GM23248 (cell line): ENCODE measurements at regions not wholly inside any gene's neighbourhood (a gene's known extent, or its start where the extent isn't known, plus 50 kb on each side); places are given as distances from the start of the nearest gene placed in this dataset.
"Not testable (repeated sequence)": the region's sequence is repeated elsewhere in the genome, so short reads cannot be mapped to it uniquely, and the experiment has no call there.

Experiments used
- DNase-seq: peaks from one replicate; pipeline ENCODE4 v3.0.0-alpha.2; 2015
- H2AFZ ChIP-seq: fragments of 200-600 bp; sonication (generic); 2 replicates; pipeline ENCODE4 v1.6.1; 2016; ENCODE audit warnings: antibody characterized with exemption
- H3F3A ChIP-seq: fragments of 200-600 bp; sonication (generic); 2 replicates; pipeline ENCODE4 v1.6.1; 2016; ENCODE audit warnings: mild to moderate bottlenecking, antibody characterized with exemption, mixed run types; ENCODE audit not compliant: insufficient read depth
- H3K27ac ChIP-seq: fragments of 200-600 bp; sonication (generic); 2 replicates; pipeline ENCODE4 v1.5.1; 2016; ENCODE audit warnings: mild to moderate bottlenecking
- H3K27me3 ChIP-seq: fragments of 200-600 bp; sonication (generic); replicated peaks from 2 replicates; pipeline ENCODE4 v1.6.1; 2016; ENCODE audit warnings: mild to moderate bottlenecking; ENCODE audit not compliant: insufficient read depth
- H3K36me3 ChIP-seq: fragments of 200-600 bp; sonication (generic); 2 replicates; pipeline ENCODE4 v1.6.1; 2016; ENCODE audit warnings: low read depth, mild to moderate bottlenecking
- H3K4me1 ChIP-seq: fragments of 200-600 bp; sonication (generic); 2 replicates; pipeline ENCODE4 v1.6.1; 2016; ENCODE audit warnings: mild to moderate bottlenecking; ENCODE audit not compliant: insufficient read depth
- H3K4me2 ChIP-seq: fragments of 200-600 bp; sonication (generic); one replicate; pipeline ENCODE4 v1.6.1; 2016; ENCODE audit warnings: mild to moderate bottlenecking; ENCODE audit not compliant: unreplicated experiment
- H3K4me3 ChIP-seq: fragments of 200-600 bp; sonication (generic); 2 replicates; pipeline ENCODE4 v1.5.1; 2016; ENCODE audit warnings: mild to moderate bottlenecking
- H3K79me2 ChIP-seq: fragments of 200-600 bp; sonication (generic); 2 replicates; pipeline ENCODE4 v1.6.1; 2016; ENCODE audit warnings: mild to moderate bottlenecking; ENCODE audit not compliant: insufficient read depth
- H3K9ac ChIP-seq: fragments of 200-600 bp; sonication (generic); 2 replicates; pipeline ENCODE4 v1.6.1; 2016; ENCODE audit warnings: mild to moderate bottlenecking
- H3K9me2 ChIP-seq: fragments of 200-600 bp; sonication (generic); 2 replicates; pipeline ENCODE4 v1.6.1; 2016; ENCODE audit warnings: mixed run types, mild to moderate bottlenecking, moderate library complexity; ENCODE audit not compliant: insufficient read depth
- H3K9me3 ChIP-seq: fragments of 200-600 bp; sonication (generic); one replicate; pipeline ENCODE4 v1.6.1; 2017; ENCODE audit warnings: low read depth
- H4K20me1 ChIP-seq: fragments of 200-600 bp; sonication (generic); 2 replicates; pipeline ENCODE4 v1.6.0; 2016; ENCODE audit not compliant: insufficient read depth
- EZH2 ChIP-seq: fragments of 200-600 bp; sonication (generic); IDR thresholded peaks from 2 replicates; pipeline ENCODE4 v1.6.1; 2018; ENCODE audit warnings: antibody characterized with exemption, mild to moderate bottlenecking; ENCODE audit not compliant: insufficient read depth, poor library complexity, severe bottlenecking
- EZH2phosphoT487 ChIP-seq: fragments of 200-600 bp; sonication (generic); IDR thresholded peaks from 2 replicates; pipeline ENCODE4 v1.6.1; 2018; ENCODE audit warnings: antibody characterized with exemption, moderate library complexity, mild to moderate bottlenecking, low read depth; ENCODE audit not compliant: insufficient read depth
- WGBS, 2 experiments: methylation state at CpG; one replicate each; pipeline ENCODE4 v1.1.6; 2015 to 2017; ENCODE audit warnings: low lambda C conversion rate in 2 of 2, low coverage in 1 of 2; ENCODE audit errors: missing lambda C conversion rate in 2 of 2; 5-methylcytosine and 5-hydroxymethylcytosine counted together
- in situ Hi-C: fragments of 300-500 bp; cut with MboI; formaldehyde crosslinking; loops from 2 replicates; pipeline ENCODE4 v1.15.0; 2020

- Histone ChIP-seq H2AFZ (no peak overlapping the region), H3K4me3 (no peak overlapping the region), H3K36me3 (no peaks in the 10 kb centered on the region), H3K27ac (no peak overlapping the region), H3K27me3 (peaks cover 3% of the 10 kb centered on the region; the same call in 1 of the 2 replicates), H3K4me1 (no peaks in the 10 kb centered on the region), H3K9me2 (no peaks in the 10 kb centered on the region), H4K20me1 (no peaks in the 10 kb centered on the region), H3K9me3 (no peaks in the 10 kb centered on the region), H3F3A (no peaks in the 10 kb centered on the region), H3K4me2 (no peak overlapping the region), H3K9ac (no peak overlapping the region), H3K79me2 (no peaks in the 10 kb centered on the region)
- no peak for DNase-seq
- TF ChIP-seq EZH2, result no peak
- TF ChIP-seq EZH2phosphoT487, result no peak
- in situ Hi-C loops, result no loop called here
- WGBS, 2 experiments, result 37 to 45% methylated on average over 7 of the region's 7 CpGs
These were observed 204.4 kb downstream of the FAM43A start for GRCh38 chr3:194890091-194890490.

DNA sequence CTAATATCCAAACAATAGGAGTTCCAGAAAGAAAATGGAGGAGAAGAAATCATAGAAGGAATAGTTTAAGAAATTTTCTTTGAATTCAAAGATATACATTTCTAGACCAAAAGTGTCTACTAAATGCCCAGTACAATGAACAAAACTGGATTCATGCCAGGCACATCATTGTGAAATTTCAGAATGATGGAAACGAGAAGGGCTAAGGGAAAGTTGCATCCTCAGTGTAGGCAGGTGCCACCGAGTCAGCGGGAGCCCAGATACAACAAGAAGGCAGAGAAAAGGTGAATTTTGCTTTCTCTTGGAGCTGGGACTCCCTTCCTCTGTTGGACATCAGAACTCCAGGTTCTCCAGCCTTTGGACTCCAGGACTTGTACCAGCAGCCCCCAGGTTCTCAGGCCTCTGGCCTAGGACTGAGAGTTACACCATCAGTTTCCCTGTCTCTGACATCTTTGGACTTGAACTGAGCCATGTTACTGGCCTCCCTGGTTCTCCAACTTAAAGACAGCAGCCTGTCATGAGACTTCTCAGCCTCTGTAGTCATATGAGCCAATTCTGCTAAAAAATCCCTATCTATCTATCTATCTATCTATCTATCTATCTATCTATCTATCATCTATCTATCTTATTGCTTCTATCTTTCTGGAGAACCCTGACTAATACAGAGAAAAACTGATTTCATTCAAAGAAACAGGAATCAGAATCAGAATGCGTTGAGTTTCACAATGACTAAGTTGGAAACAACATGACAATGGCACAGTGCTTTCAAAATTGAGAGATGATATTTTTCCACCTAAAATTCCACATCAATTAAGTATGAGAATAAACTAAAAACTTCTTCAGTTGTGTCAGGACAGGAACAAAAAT is 207.7 kb downstream of the FAM43A start:
- Histone ChIP-seq H3K4me2 (no peak overlapping the region), H3F3A (no peaks in the 10 kb centered on the region), H2AFZ (no peak overlapping the region), H3K4me1 (no peaks in the 10 kb centered on the region), H3K9ac (no peak overlapping the region), H4K20me1 (no peaks in the 10 kb centered on the region), H3K4me3 (no peak overlapping the region), H3K27me3 (peaks cover 15% of the 10 kb centered on the region), H3K9me2 (no peaks in the 10 kb centered on the region), H3K36me3 (no peaks in the 10 kb centered on the region), H3K9me3 (no peaks in the 10 kb centered on the region), H3K79me2 (no peaks in the 10 kb centered on the region), H3K27ac (no peak overlapping the region)
- in situ Hi-C loops, result no loop called here
- 68 to 69% methylated on average over 4 of the region's 4 CpGs for WGBS, 2 experiments
- TF ChIP-seq EZH2phosphoT487 (no peak), EZH2 (no peak)
- no peak for DNase-seq

DNA sequence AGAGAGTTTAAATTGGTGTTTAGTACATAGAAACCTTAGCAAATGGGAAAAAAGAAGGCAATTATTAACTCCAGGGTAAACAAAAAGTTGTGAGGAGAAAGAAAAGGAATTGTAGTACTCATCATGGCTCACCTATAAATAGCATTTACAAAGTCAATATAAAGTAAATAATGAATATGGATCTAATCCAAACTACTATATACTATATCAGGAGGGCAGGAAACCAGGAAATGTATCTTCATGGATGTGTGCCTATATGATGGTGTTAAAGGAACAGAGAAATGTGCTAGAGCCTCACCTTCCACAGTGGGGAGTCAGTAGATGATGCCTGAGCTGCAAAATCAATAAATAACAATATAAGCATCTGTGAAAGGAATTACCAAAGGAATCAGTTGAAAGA is 208.9 kb downstream of the FAM43A start:
- H3K9ac ChIP-seq, result no peak overlapping the region
- H3K9me3 ChIP-seq, result no peaks in the 10 kb centered on the region
- H3F3A ChIP-seq, result no peaks in the 10 kb centered on the region
- in situ Hi-C loops, result no loop called here
- H3K27me3 ChIP-seq, result peaks cover 15% of the 10 kb centered on the region
- H3K4me2 ChIP-seq, result no peak overlapping the region
- no peak overlapping the region for H3K27ac ChIP-seq
- no peaks in the 10 kb centered on the region for H3K79me2 ChIP-seq
- TF ChIP-seq EZH2phosphoT487 (no peak), EZH2 (no peak)
- no peaks in the 10 kb centered on the region for H3K9me2 ChIP-seq
- no peak overlapping the region for H3K4me3 ChIP-seq
- no peak overlapping the region for H2AFZ ChIP-seq
- no peaks in the 10 kb centered on the region for H3K36me3 ChIP-seq
- no peak for DNase-seq
- no peaks in the 10 kb centered on the region for H4K20me1 ChIP-seq
- H3K4me1 ChIP-seq, result no peaks in the 10 kb centered on the region

DNA sequence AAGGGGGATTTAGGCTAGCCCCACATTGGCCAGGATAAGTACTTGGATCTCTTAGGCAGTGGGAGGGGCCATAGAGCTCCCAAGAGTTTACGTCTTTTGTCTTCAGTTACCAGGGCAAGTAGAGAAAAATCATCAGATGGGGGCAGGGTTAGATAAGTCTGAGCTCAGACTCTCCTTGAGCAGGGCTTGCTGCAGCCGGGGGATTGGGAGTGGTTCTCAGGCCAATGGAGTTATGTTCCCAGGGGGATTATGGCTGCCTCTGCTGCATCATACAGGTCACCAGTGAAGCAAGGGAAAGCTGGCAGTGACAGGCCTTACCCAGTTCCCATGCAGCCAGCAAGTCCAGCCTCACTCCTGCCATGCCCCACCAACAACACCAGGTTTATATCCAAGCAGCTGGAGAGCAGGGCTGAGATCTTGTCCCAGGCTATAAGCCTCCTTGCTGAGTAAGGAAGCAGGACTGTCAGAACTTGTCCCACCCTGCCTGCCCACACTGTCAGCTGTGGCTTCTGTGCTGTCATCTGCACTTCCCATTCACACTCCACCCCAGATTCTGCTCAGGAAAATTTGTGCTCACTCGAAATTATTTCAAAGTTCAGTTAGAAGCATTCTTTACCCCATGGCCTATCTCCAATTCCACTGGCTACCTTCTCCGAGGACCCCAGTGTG is 215.3 kb downstream of the FAM43A start:
- no peak for DNase-seq
- 56 to 61% methylated on average over 4 of the region's 4 CpGs for WGBS, 2 experiments
- no peak for TF ChIP-seq EZH2phosphoT487
- no peak for TF ChIP-seq EZH2
- peaks cover 5% of the 10 kb centered on the region for H3F3A ChIP-seq
- peaks cover 31% of the 10 kb centered on the region for H3K27me3 ChIP-seq
- H3K27ac ChIP-seq, result no peak overlapping the region
- in situ Hi-C loops, result no loop called here
- no peak overlapping the region for H3K4me3 ChIP-seq
- H3K9me3 ChIP-seq, result no peaks in the 10 kb centered on the region
- no peaks in the 10 kb centered on the region for H3K36me3 ChIP-seq
- 0 out of 2 replicates have a peak, but pooled peaks cover 2% of the 10 kb centered on the region for H3K4me1 ChIP-seq
- H3K79me2 ChIP-seq, result no peaks in the 10 kb centered on the region
- no peak overlapping the region for H3K4me2 ChIP-seq
- no peaks in the 10 kb centered on the region for H3K9me2 ChIP-seq
- H2AFZ ChIP-seq, result no peak overlapping the region
- H4K20me1 ChIP-seq, result no peaks in the 10 kb centered on the region
- no peak overlapping the region for H3K9ac ChIP-seq

DNA sequence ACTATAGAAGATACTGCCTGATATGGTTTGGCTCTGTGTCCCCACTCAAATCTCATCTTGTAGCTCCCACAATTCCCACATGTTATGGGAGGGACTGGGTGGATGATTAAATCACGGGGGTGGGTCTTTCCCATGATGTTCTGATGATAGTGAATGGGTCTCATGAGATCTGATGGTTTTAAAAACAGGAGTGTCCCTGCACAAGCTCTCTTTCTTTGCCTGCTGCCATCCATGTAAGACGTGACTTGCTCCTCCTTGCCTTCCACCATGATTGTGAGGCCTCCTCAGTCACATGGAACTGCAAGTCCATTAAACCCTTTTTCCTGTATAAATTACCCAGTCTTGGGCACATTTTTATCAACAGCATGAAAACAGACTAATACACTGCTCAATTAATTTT is 217.8 kb downstream of the FAM43A start:
- WGBS, 2 experiments, result 24 to 33% methylated on average over 2 of the region's 2 CpGs
- H3F3A ChIP-seq, in situ Hi-C loops, H3K79me2 ChIP-seq, H3K27ac ChIP-seq, H2AFZ ChIP-seq, H3K4me3 ChIP-seq, H4K20me1 ChIP-seq, H3K9ac ChIP-seq, DNase-seq, H3K9me3 ChIP-seq, H3K4me1 ChIP-seq, H3K4me2 ChIP-seq, H3K9me2 ChIP-seq, H3K36me3 ChIP-seq: not testable (repeated sequence)
- H3K27me3 ChIP-seq, result peaks cover 19% of the 10 kb centered on the region; the same call in 1 of the 2 replicates

GRCh38 chr3:194904999-194905398 is 219.3 kb downstream of the FAM43A start:
- H3K79me2 ChIP-seq, H3F3A ChIP-seq, H3K4me1 ChIP-seq, DNase-seq, H2AFZ ChIP-seq, H3K27ac ChIP-seq, H3K4me2 ChIP-seq, H3K4me3 ChIP-seq, H3K9me3 ChIP-seq, H3K9me2 ChIP-seq, H3K9ac ChIP-seq, in situ Hi-C loops, H3K36me3 ChIP-seq, H4K20me1 ChIP-seq: not testable (repeated sequence)
- peaks cover 14% of the 10 kb centered on the region; the same call in 1 of the 2 replicates for H3K27me3 ChIP-seq
- whole genome bisulfite sequencing, 2 experiments, result 63 to 75% methylated on average over 3 of the region's 3 CpGs
